Pancreas (tissue), 10 donors: ENCODE measurements at regions not wholly inside any gene's neighbourhood (a gene's known extent, or its start where the extent isn't known, plus 50 kb on each side); places are given as distances from the start of the nearest gene placed in this dataset.

Source experiments
- ATAC-seq, 4 donors: fragments of 200-7000 bp; cut with Tn5 transposase; one replicate each; pipeline versions ENCODE4 v1.8.0 to v1.9.1; 2020; ENCODE audit warnings: mild to moderate bottlenecking in 4 of 4, moderate library complexity in 4 of 4
- DNase-seq, 6 donors: peaks; one replicate each; pipeline ENCODE4 v3.0.0-alpha.2; 2020
- FAIRE-seq: peaks from 2 replicates; lab custom pipeline; 2012; peaks lifted over from hg19 to GRCh38; lab: Jason Lieb, UNC
- H3K27ac ChIP-seq, 4 donors: fragments of 200-600 bp; sonication (generic); 1 replicate in 3 of 4; 2 replicates in 1 of 4; pipeline versions ENCODE4 v1.5.0 to v1.8.0; 2020
- H3K27me3 ChIP-seq, 4 donors: fragments of 200-600 bp; one replicate each; pipeline ENCODE4 v1.8.0; 2021
- H3K36me3 ChIP-seq, 3 donors: fragments of 200-600 bp; sonication (generic) in 1 of 3; one replicate each; pipeline versions ENCODE4 v1.5.0 to v1.8.0; 2020 to 2021
- H3K4me1 ChIP-seq, 3 donors: fragments of 200-600 bp; one replicate each; pipeline ENCODE4 v1.8.0; 2021
- H3K4me3 ChIP-seq, 4 donors: fragments of 200-600 bp; sonication (generic) in 2 of 4; one replicate each; pipeline versions ENCODE4 v1.5.0 to v1.8.0; 2020 to 2021
- H3K9me3 ChIP-seq, 4 donors: fragments of 200-600 bp; one replicate each; pipeline ENCODE4 v1.8.0; 2021
- CTCF ChIP-seq, 4 donors: fragments of 200-600 bp; sonication (generic) in 3 of 4; IDR thresholded peaks; one replicate each; pipeline versions ENCODE4 v1.5.0 to v1.8.0; 2021; ENCODE audit warnings: antibody characterized with exemption in 4 of 4
- WGBS, 2 donors: extraction: QIAGEN DNeasy Blood & Tissue Kit; methylation state at CpG; one replicate each; pipeline ENCODE4 v1.1.7; 2013; 5-methylcytosine and 5-hydroxymethylcytosine counted together
- intact Hi-C, 3 donors: fragments of 100-400 bp; cut with DNase I; formaldehyde crosslinking; loops; one replicate each; pipeline versions ENCODE4 v1.11.1 to v1.14.2; 2022
- donor health status: healthy with polysubstance abuse.
- donor health status: DM: no; HTN: no; CAD: no; lungs with moderate emphysema.
- donor health status: DM: no; HTN: no; CAD: no.
- donor health status: control.
- donor health status: control.
- donor health status: Bipolar disorder and iron deficiency.
- donor health status: DM: yes; HTN: yes; CAD: no.
- donor health status: DM: no; HTN: no; CAD: no.
- donor health status: DM: no; HTN: no; CAD: no.
- donor health status: DM: yes; HTN: yes; CAD: no.

DNA sequence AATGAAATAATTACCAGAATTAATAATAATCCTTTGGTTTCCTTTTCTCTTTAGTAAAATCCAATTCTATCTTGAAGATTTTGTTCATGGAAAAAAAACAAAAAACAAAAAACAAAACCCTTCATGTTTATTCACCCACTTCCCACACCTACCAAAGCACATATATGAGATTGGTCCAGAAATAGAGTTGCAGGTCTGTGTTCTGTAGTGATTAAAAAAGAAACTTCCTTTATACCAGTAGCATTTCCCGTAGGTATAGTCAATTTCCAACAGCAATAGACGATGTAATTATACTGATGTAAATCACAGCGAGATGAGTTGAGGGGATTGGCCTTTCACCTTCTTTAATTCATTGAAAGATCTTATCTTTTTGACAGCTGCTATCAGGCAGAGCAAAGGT is 194.6 kb downstream of the SOX2 start:
- no peak for TF ChIP-seq CTCF (IDR thresholded peaks at IDR 0.05)
- Histone ChIP-seq H3K36me3 (no peaks in the 10 kb centered on the region), H3K9me3 (no peaks in the 10 kb centered on the region), H3K4me3 (no peak overlapping the region), H3K4me1 (no peaks in the 10 kb centered on the region), H3K27ac (no peak overlapping the region), H3K27me3 (no peaks in the 10 kb centered on the region)
- 59 to 65% methylated on average over 3 of the region's 3 CpGs for WGBS, 2 donors
- FAIRE-seq (no peak), ATAC-seq (no peak), DNase-seq (no peak)
- intact Hi-C loops, result no loop called here

DNA sequence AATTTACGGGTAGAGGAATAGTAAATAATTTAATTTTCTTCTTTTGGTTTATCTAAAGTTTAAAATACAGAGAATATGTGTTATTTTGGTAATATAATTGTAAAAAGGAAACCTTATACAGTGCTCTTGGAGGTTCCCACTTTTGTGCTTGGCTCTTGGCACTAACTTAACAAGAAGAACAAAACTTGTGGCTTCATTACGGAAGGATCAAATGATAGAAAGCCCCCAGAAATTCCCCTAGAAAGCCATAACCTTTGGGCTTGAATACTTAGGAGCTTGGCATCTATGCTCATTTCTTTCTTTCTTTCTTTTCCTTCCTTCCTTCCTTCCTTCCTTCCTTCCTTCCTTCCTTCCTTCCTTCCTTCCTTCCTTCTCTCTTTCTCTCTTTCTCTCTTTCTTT is 197.5 kb downstream of the SOX2 start:
- 90 to 92% methylated on average over 2 of the region's 2 CpGs for WGBS, 2 donors
- no peak for FAIRE-seq
- no peaks in the 10 kb centered on the region for H3K36me3 ChIP-seq
- no peaks in the 10 kb centered on the region for H3K9me3 ChIP-seq
- no peak overlapping the region for H3K4me3 ChIP-seq
- TF ChIP-seq CTCF (IDR thresholded peaks at IDR 0.05), result no peak
- ATAC-seq, result no peak
- DNase-seq, result no peak
- intact Hi-C loops, result no loop called here
- no peaks in the 10 kb centered on the region for H3K4me1 ChIP-seq
- H3K27me3 ChIP-seq, result no peaks in the 10 kb centered on the region
- no peak overlapping the region for H3K27ac ChIP-seq

GRCh38 chr3:181912384-181912783 is 200.7 kb downstream of the SOX2 start:
- Histone ChIP-seq H3K27ac (no peak overlapping the region), H3K27me3 (no peaks in the 10 kb centered on the region), H3K9me3 (no peaks in the 10 kb centered on the region), H3K4me3 (no peak overlapping the region), H3K4me1 (no peaks in the 10 kb centered on the region), H3K36me3 (no peaks in the 10 kb centered on the region)
- ATAC-seq (no peak), FAIRE-seq (no peak), DNase-seq (no peak)
- 66 to 75% methylated on average over 4 of the region's 4 CpGs for WGBS, 2 donors
- no peak for TF ChIP-seq CTCF (IDR thresholded peaks at IDR 0.05)
- intact Hi-C loops, result no loop called here

DNA sequence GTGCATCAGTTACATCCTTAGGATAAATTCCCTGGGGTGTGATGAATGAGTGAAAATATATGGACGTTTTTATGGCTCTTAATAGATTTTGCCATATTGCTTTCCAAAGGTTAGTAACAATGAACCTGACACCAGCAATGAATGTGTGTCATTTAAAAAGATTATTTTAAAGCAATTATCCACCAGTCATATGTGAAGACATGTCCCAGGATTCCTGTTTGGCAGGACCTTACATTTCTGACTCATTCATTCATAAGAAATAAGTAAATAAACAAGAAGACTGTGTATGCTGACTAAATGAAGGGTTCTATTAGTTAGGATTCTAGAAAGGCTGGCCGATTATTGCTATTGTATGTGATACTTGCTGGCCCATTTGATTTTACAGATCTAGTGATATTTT is 201.5 kb downstream of the SOX2 start:
- Histone ChIP-seq H3K9me3 (no peaks in the 10 kb centered on the region), H3K27ac (no peak overlapping the region), H3K27me3 (no peaks in the 10 kb centered on the region), H3K36me3 (no peaks in the 10 kb centered on the region), H3K4me3 (no peak overlapping the region), H3K4me1 (no peaks in the 10 kb centered on the region)
- FAIRE-seq (no peak), DNase-seq (no peak), ATAC-seq (no peak)
- WGBS, 2 donors, result 37 to 58% methylated on average over 2 of the region's 2 CpGs
- no peak for TF ChIP-seq CTCF (IDR thresholded peaks at IDR 0.05)
- intact Hi-C loops, result no loop called here

- Histone ChIP-seq H3K4me3 (no peak overlapping the region), H3K27ac (no peak overlapping the region), H3K4me1 (no peaks in the 10 kb centered on the region), H3K36me3 (no peaks in the 10 kb centered on the region), H3K27me3 (no peaks in the 10 kb centered on the region), H3K9me3 (no peaks in the 10 kb centered on the region)
- DNase-seq (no peak), ATAC-seq (no peak), FAIRE-seq (no peak)
- no peak for TF ChIP-seq CTCF (IDR thresholded peaks at IDR 0.05)
- 30 to 44% methylated on average over 6 of the region's 6 CpGs for WGBS, 2 donors
- intact Hi-C loops, result no loop called here
Measured at GRCh38 chr3:181915551-181915950, 203.8 kb downstream of the SOX2 start.
